Coronary artery (tissue), 2 donors: ENCODE measurements at regions not wholly inside any gene's neighbourhood (a gene's known extent, or its start where the extent isn't known, plus 50 kb on each side); places are given as distances from the start of the nearest gene placed in this dataset.

ENCODE experiments used
- DNase-seq: peaks from one replicate; pipeline ENCODE4 v3.0.0-alpha.2; 2017; ENCODE audit warnings: low spot score
- H3K27ac ChIP-seq, 2 donors: fragments of 200-600 bp; sonication (generic); one replicate each; pipeline ENCODE4 v1.5.1; 2016 to 2019
- H3K4me3 ChIP-seq: fragments of 200-600 bp; sonication (generic); 2 replicates; pipeline ENCODE4 v1.5.1; 2016; ENCODE audit warnings: mild to moderate bottlenecking, moderate library complexity
- TF ChIP-seq, protein P1 (sequence below): fragments of 200-600 bp; sonication (generic); IDR thresholded peaks from one replicate; pipeline ENCODE4 v1.5.1; 2019; ENCODE audit warnings: antibody characterized with exemption

DNA sequence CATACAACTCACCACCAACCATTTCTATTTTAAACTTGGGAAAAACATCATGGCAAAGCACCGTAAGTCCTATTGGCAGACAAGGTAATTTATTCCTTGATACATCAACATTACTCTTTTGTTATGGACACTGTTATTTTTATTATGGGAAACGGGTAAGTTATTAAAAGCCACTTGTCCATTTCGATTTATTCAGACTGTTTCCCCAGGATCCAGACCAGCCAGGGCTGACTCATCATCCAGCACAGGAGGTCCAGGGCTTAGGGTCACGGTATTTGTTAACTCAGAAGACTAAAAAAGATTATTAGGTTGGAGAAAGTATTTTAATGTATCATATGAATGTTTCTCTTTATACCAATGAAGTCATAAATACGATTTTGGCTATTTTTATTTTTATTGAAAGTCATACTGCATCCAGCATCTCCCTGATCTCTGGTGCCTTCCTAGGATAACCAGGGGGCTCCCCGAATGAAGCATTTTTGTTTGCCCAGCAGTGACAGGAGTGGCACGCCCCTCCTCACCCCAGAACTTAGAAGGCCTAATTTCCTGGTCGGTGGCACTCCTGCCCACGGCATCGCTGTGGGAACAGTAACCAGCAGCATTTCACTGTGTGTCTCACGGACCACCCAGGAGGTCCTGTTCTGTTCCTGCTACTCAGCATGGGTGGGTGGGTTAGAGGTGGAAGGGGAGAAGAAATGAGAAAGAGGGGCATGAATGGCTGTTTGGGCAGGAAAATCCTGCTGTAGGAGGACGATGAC lies 446.1 kb downstream of the EIPR1 start:
- DNase-seq, result no peak
- H3K27ac ChIP-seq, result no peak overlapping the region
- no peak overlapping the region for H3K4me3 ChIP-seq
- TF ChIP-seq, protein P1, sequence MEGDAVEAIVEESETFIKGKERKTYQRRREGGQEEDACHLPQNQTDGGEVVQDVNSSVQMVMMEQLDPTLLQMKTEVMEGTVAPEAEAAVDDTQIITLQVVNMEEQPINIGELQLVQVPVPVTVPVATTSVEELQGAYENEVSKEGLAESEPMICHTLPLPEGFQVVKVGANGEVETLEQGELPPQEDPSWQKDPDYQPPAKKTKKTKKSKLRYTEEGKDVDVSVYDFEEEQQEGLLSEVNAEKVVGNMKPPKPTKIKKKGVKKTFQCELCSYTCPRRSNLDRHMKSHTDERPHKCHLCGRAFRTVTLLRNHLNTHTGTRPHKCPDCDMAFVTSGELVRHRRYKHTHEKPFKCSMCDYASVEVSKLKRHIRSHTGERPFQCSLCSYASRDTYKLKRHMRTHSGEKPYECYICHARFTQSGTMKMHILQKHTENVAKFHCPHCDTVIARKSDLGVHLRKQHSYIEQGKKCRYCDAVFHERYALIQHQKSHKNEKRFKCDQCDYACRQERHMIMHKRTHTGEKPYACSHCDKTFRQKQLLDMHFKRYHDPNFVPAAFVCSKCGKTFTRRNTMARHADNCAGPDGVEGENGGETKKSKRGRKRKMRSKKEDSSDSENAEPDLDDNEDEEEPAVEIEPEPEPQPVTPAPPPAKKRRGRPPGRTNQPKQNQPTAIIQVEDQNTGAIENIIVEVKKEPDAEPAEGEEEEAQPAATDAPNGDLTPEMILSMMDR, result no peak

DNA sequence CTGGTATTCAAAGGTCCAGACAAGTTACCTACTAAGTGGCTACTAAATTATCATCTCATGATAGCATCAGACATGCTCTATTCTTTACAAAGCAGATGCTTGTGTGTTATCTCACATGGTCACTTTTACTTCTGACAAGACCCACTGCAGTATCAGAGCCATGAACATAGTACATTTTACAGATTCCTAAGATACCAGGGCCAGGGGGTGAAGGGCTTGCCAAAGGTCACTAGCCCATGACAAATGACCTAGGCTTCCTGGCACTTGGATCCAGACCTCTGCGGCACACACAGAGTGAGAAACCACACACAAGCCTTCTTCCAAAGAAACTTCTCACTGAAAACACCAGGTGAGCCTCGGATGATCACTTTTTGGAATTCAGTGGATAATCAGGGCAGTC lies 446.8 kb downstream of the EIPR1 start:
- Histone ChIP-seq H3K4me3 (no peak overlapping the region), H3K27ac (no peak overlapping the region)
- no peak for DNase-seq
- TF ChIP-seq, protein P1, result no peak

DNA sequence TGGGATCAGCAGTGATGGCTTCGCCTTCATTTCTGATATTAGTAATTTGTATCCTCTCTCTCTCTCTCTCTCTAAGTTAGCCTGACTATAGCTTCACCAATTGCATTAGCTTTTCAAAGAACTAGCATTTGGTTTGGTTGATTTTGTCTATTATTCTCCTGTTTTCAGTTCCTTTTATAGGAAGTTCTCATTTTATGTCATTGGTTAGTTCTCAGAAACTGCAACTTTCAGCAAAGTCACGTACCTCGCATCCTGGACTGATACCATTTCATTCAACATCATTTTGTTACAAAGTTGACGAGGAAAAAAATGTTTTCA lies 450.8 kb downstream of the EIPR1 start:
- TF ChIP-seq, protein P1, result no peak
- DNase-seq, result no peak

DNA sequence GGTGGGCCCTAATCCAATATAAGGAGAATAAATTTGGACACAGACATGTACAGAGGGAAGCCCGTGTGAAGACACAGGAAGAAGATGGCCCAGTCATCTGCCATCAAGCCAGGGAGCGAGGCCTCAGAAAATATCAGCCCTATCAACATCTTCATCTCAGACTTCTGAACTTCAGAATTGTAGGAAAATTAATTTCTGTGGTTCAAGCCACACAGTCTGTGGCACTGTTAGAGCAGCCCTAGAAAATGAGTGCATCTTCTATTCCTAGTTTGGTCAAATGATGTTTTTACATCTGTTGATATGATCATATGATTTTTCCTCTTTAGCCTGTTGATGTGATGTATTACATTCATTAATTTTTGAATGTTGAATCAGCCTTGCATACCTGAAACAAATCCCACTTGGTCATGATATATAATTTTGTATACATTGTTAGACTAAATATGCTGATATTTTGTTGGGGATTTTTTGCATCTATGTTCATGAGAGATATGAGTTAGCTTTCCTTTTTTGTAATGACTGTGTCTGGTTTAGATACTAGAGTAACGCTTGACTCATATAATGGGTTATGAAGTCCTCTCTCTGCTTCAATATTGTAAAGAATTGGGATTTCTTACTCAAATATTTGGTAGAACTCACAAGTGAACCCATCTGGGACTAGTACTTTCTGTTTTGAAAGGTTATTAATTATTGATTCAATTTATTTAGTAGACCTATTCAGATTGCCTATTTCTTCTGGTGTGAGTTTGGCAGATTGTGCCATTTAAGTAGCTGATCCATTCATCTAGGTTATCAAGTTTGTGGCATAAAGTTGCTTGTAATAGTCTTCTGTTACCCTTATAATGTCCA lies 451.4 kb downstream of the EIPR1 start:
- TF ChIP-seq, protein P1, result no peak
- no peak overlapping the region for H3K4me3 ChIP-seq
- H3K27ac ChIP-seq, result no peak overlapping the region
- DNase-seq, result no peak

More for the DNA sequence above, 450.8 kb downstream of the EIPR1 start:
- H3K27ac ChIP-seq, result no peak overlapping the region
- no peak overlapping the region for H3K4me3 ChIP-seq

DNA sequence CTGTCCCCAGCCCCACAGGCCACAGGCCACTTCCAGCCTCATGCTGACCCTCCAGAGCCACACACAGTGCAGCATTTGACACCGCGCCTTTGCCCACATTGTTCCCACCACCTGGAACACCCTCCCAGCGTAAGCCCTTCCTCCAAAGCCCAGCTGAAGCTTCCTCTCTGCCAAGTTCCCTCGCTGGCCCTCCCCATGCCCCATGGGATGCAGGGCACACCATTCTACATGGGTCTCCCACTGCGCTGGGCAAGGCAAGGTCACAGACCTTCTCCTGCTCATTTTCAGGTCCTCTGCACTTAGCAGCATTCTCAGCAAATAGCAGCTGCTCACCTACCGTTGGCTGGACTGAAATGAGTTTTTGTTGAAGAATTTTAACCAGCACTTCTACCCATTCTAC lies 455.5 kb downstream of the EIPR1 start:
- no peak for DNase-seq
- TF ChIP-seq, protein P1, result no peak
- Histone ChIP-seq H3K4me3 (no peak overlapping the region), H3K27ac (no peak overlapping the region)

DNA sequence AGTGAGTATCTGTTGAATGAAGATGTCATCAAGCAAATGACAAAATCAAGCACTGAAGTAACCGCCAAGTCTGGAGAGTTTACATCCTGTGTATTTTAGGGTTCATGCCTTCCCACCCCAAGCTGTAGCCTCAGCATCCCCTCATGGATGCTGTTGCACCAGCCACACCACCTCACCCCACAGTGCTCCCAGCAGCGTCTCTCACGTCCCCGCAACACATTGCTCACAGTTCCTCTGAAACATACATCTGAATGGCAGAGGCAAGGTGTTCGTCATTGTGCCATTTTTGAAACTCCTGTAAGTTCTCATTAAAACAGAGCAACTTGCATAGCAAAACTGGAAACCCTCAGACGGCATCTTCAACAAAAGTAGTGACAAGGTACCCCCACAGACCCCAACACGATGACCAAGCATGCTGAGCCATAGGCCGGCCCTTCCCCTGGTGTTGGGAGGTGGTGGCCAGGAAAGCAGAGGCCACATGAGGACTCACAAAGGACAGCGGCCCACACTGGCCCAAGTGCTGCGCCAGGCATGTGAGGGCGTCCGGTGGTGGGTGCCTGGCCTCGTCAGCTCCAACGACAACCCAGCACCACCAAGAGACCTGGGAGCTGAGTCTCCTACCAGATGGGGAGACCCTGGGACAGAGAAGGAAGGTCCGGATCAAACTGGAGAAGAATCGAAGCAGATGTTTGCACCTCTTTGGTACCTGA lies 456.5 kb downstream of the EIPR1 start:
- Histone ChIP-seq H3K27ac (no peak overlapping the region), H3K4me3 (no peak overlapping the region)
- TF ChIP-seq, protein P1, result no peak
- no peak for DNase-seq
